HG02852 (cell line): ENCODE measurements at regions not wholly inside any gene's neighbourhood (a gene's known extent, or its start where the extent isn't known, plus 50 kb on each side); places are given as distances from the start of the nearest gene placed in this dataset.
"Not testable (repeated sequence)": the region's sequence is repeated elsewhere in the genome, so short reads cannot be mapped to it uniquely, and the experiment has no call there.

ENCODE experiments used
- ATAC-seq: cut with Tn5 transposase; IDR thresholded peaks from one replicate; pipeline ENCODE4 v1.9.1; 2021; ENCODE audit warnings: mild to moderate bottlenecking, moderate library complexity; ENCODE audit not compliant: unreplicated experiment

- no peak for ATAC-seq
Observed at GRCh38 chr13:99074693-99075092, 96.8 kb upstream of the DOCK9 start.

- peak; percentile 91 for ATAC-seq
Observed at GRCh38 chr13:99075268-99076191, 97.7 kb upstream of the DOCK9 start.

GRCh38 chr13:99078017-99078771, 100.3 kb upstream of the DOCK9 start:
- ATAC-seq, result no peak

GRCh38 chr13:99080131-99080530, 102.3 kb upstream of the DOCK9 start:
- no peak for ATAC-seq

- no peak for ATAC-seq
Observed at GRCh38 chr13:99083981-99084380, 106.1 kb upstream of the DOCK9 start.

- ATAC-seq, result no peak
Observed at GRCh38 chr13:99085139-99085807, 107.4 kb upstream of the DOCK9 start.

- ATAC-seq, result no peak
Observed at GRCh38 chr13:99085808-99086266, 108.0 kb upstream of the DOCK9 start.

- peak; percentile 45 for ATAC-seq
Observed at GRCh38 chr13:99086267-99087097, 108.6 kb upstream of the DOCK9 start.

GRCh38 chr13:99087098-99087953, 109.5 kb upstream of the DOCK9 start:
- ATAC-seq, result peak; percentile 82

GRCh38 chr13:99087954-99088491, 110.2 kb upstream of the DOCK9 start:
- peak; percentile 31 for ATAC-seq

GRCh38 chr13:99093997-99094396, 106.7 kb upstream of the UBAC2 start:
- no peak for ATAC-seq

GRCh38 chr13:99101831-99102230, 98.8 kb upstream of the UBAC2 start:
- ATAC-seq, result not testable (repeated sequence)

GRCh38 chr13:99103536-99103935, 97.1 kb upstream of the UBAC2 start:
- ATAC-seq, result no peak

- no peak for ATAC-seq
Observed at GRCh38 chr13:99104396-99104795, 96.3 kb upstream of the UBAC2 start.

GRCh38 chr13:99105160-99105559, 95.5 kb upstream of the UBAC2 start:
- no peak for ATAC-seq

GRCh38 chr13:99113351-99113750, 87.3 kb upstream of the UBAC2 start:
- ATAC-seq, result no peak

- ATAC-seq, result no peak
Observed at GRCh38 chr13:99118179-99118578, 82.5 kb upstream of the UBAC2 start.

GRCh38 chr13:99119656-99120055, 81.0 kb upstream of the UBAC2 start:
- ATAC-seq, result no peak

- no peak for ATAC-seq
Observed at GRCh38 chr13:99120751-99121150, 79.9 kb upstream of the UBAC2 start.
